ENCODE measurements at regions not wholly inside any gene's neighbourhood (a gene's known extent, or its start where the extent isn't known, plus 50 kb on each side); places are given as distances from the start of the nearest gene placed in this dataset.

DNA sequence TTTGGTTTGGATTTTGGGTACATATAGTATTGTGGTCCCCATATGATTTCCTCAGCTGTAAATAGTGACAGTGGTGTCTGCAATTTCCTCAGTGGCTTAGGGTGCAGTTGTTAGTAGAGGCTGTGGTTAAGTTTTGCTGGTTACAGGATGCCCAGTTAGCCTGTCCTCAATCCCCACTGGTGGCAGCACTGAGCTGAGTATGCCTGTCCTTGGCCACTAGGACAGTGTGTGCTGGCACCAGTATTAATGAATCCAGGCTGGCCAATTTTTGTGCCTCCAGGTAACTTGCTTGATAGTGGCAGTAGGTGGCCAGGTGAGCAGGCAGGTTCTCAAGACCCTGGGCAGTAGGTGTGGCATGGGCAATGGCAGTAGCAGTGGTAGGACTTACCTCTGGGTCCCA, 973.1 kb downstream of the TMEM182 start:
- H3K4me3 ChIP-seq (ENCODE audit: low read depth, poor library complexity, severe bottlenecking), result no peak overlapping the region
- TF ChIP-seq POLR2A (IDR thresholded peaks at IDR 0.05), result no peak
- DNase-seq (ENCODE audit: low spot score in 2 of 2), result no peak
- intact Hi-C loops (cut with DNase I; ENCODE audit: low total_unique reads), result no loop called here

DNA sequence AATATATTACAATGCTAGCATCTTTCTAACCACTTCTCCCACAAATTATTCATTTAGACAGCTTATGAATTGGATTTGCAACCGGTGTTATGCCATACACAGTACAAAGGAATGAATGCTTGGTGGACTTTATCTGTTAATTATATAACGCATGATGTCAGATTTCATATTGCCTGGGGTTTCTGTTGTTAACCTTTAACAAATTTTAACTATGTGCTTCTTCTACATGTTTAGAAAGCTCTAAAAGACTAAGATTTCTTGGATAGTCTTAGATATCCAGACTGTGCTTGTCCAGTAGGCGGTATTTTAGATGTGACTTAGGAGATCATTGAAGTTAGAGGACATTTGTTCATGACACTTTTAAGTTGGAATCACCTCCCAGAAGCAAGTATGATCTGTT, 976.3 kb downstream of the TMEM182 start:
- no peak for DNase-seq (ENCODE audit: low spot score in 2 of 2)
- WGBS, 2 donors, result 67 to 71% methylated on average over 3 of the region's 3 CpGs
- H3K4me3 ChIP-seq (ENCODE audit: low read depth, poor library complexity, severe bottlenecking), result no peak overlapping the region
- intact Hi-C loops (cut with DNase I; ENCODE audit: low total_unique reads), result no loop called here
- TF ChIP-seq, protein P1, sequence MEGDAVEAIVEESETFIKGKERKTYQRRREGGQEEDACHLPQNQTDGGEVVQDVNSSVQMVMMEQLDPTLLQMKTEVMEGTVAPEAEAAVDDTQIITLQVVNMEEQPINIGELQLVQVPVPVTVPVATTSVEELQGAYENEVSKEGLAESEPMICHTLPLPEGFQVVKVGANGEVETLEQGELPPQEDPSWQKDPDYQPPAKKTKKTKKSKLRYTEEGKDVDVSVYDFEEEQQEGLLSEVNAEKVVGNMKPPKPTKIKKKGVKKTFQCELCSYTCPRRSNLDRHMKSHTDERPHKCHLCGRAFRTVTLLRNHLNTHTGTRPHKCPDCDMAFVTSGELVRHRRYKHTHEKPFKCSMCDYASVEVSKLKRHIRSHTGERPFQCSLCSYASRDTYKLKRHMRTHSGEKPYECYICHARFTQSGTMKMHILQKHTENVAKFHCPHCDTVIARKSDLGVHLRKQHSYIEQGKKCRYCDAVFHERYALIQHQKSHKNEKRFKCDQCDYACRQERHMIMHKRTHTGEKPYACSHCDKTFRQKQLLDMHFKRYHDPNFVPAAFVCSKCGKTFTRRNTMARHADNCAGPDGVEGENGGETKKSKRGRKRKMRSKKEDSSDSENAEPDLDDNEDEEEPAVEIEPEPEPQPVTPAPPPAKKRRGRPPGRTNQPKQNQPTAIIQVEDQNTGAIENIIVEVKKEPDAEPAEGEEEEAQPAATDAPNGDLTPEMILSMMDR (IDR thresholded peaks at IDR 0.05), result no peak
- no peak for TF ChIP-seq POLR2A (IDR thresholded peaks at IDR 0.05)

DNA sequence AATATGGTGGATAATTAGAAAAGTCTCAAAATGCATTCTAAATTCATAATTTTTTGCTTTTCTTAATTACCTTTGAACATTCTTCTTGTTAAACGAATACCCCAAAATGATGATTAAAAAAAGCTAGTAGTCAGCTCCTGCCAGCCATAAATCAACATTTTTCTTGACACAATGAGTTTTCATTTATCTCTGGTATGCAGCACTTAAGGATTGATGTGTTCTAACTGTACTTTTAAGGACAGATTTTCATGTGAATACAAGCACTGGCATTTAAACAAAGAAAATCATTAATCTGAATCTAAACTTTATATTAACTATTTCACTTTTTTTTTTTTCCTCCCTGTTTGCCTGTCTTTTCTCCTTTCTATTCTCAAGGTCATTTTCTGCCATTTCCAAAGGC, 976.8 kb downstream of the TMEM182 start:
- DNase-seq (ENCODE audit: low spot score in 2 of 2), result no peak
- TF ChIP-seq POLR2A (IDR thresholded peaks at IDR 0.05), result no peak
- TF ChIP-seq, protein P1 (IDR thresholded peaks at IDR 0.05), result no peak
- H3K4me3 ChIP-seq (ENCODE audit: low read depth, poor library complexity, severe bottlenecking), result no peak overlapping the region
- WGBS, 2 donors, result 23 to 32% methylated on average over 1 of the region's 1 CpG
- intact Hi-C loops (cut with DNase I; ENCODE audit: low total_unique reads), result no loop called here

DNA sequence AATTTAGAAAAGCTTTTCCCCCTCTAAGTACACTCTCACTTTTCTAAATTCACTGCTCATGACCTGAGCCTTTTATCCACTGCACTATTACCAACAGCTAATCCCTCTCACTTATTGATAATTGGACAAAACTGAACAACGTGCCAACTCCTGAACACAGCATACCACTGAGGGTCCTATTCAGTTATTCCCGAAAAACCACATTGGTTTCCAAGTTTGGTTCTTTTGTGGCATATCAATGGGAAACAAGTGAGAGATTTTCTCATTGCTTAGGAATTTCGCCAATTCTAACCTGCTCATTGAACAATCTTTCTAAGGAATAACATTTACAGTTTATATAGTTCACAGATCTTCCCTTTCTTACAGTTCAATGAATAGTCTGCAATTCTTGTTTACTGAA, 977.4 kb downstream of the TMEM182 start:
- TF ChIP-seq, protein P1 (IDR thresholded peaks at IDR 0.05), result no peak
- TF ChIP-seq POLR2A (IDR thresholded peaks at IDR 0.05), result no peak
- H3K4me3 ChIP-seq (ENCODE audit: low read depth, poor library complexity, severe bottlenecking), result no peak overlapping the region
- DNase-seq (ENCODE audit: low spot score in 2 of 2), result no peak
- intact Hi-C loops (cut with DNase I; ENCODE audit: low total_unique reads), result no loop called here
- WGBS, 2 donors, result 50 to 67% methylated on average over 3 of the region's 3 CpGs

DNA sequence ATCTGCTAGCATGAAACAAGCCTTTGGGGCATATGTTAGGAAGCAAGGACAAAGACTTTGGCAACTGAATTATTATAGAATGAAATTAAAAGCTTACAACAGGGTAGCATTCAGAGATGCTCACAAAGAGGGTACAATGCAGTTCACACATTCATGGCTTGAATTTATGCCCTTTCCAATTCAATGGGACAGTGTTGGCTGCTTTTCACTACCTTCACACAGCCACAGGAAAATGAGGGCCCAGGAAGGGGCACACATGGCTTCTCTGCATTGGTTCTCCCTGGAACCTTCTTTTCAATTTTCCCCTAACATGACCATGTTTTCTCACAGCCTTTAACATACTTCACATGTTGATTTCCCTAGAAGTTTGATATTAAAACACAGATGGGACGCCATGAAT, 978.1 kb downstream of the TMEM182 start:
- TF ChIP-seq, protein P1 (IDR thresholded peaks at IDR 0.05), result no peak
- TF ChIP-seq POLR2A (IDR thresholded peaks at IDR 0.05), result no peak
- intact Hi-C loops (cut with DNase I; ENCODE audit: low total_unique reads), result no loop called here
- no peak for DNase-seq (ENCODE audit: low spot score in 2 of 2)
- 68 to 79% methylated on average over 1 of the region's 1 CpG for WGBS, 2 donors
- H3K4me3 ChIP-seq (ENCODE audit: low read depth, poor library complexity, severe bottlenecking), result no peak overlapping the region

DNA sequence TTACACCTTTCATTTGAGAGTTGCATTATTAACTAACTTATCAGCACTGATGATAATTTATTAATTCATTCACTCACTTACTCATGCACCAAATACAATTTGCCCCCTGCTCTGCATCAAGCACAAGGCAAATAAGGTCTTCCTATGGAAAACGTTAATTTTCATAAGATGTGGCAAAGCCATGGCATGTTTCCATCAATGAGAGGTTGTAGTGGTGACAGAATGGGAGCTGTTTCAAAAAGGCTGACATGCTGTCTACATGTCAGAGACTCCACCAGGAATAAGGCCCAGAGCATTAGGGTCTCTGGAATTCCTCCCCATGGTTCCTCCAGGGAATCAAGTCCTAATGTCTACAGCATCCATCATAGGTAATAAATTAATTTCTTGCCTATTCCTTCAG, 978.8 kb downstream of the TMEM182 start:
- TF ChIP-seq POLR2A (IDR thresholded peaks at IDR 0.05), result no peak
- TF ChIP-seq, protein P1 (IDR thresholded peaks at IDR 0.05), result no peak
- intact Hi-C loops (cut with DNase I; ENCODE audit: low total_unique reads), result no loop called here
- 74 to 87% methylated on average over 1 of the region's 1 CpG for WGBS, 2 donors

More for the DNA sequence above, 978.8 kb downstream of the TMEM182 start:
- DNase-seq (ENCODE audit: low spot score in 2 of 2), result no peak
- no peak overlapping the region for H3K4me3 ChIP-seq (ENCODE audit: low read depth, poor library complexity, severe bottlenecking)

Data from lower leg skin (tissue), 4 donors.